Stimulated activated CD8-positive, alpha-beta memory T cell treated with anti-CD3 and anti-CD28 coated beads, Interleukin-2, amount 100 ng/mL, for 48 hours (primary cell): ENCODE measurements at regions not wholly inside any gene's neighbourhood (a gene's known extent, or its start where the extent isn't known, plus 50 kb on each side); places are given as distances from the start of the nearest gene placed in this dataset.

ENCODE experiments used
- DNase-seq, 2 donors: peaks; one replicate each; pipeline ENCODE4 v3.0.0-alpha.2; 2020; ENCODE audit warnings: low read depth in 2 of 2

DNA sequence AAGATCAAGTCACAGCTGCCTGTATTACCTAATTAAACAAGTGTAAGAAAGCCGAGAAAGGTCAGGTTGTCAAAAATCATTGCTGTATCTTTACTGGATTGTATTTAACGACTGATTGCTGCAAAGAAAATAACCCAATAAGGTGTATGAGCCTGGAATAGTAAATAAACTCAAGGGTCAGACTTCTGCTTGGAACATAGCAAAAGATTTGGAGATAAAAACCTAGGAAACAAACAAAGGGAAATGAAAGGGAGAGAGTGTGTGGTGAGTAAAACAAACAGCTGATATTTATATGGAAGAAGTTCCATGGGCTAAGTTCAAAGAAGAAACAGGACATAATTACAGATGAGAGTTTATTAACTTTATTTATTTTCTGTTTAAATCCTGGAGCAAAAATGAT lies 354.0 kb downstream of the TLR4 start:
- no peak for DNase-seq

- no peak for DNase-seq
These were observed 355.5 kb downstream of the TLR4 start for GRCh38 chr9:118059484-118060278.

DNA sequence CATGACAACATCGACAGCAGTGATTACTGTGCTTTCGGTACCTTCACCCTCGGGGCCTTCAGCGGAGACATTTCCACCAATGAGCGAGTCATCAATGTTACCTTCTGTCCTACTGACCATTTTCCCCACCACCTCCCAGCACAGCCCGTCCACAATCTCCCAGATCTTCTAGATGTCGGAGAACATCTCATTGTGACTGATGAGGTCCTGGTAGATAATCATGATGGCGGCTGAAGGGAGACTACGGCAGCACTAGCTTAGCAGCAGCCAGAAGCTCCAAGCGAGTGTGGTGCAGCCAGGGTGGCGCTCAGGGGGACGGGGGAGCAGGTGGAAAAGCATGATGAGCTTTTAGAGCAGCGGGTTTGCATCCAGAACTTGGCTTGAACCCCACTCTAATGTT lies 379.0 kb downstream of the TLR4 start:
- no peak for DNase-seq

DNA sequence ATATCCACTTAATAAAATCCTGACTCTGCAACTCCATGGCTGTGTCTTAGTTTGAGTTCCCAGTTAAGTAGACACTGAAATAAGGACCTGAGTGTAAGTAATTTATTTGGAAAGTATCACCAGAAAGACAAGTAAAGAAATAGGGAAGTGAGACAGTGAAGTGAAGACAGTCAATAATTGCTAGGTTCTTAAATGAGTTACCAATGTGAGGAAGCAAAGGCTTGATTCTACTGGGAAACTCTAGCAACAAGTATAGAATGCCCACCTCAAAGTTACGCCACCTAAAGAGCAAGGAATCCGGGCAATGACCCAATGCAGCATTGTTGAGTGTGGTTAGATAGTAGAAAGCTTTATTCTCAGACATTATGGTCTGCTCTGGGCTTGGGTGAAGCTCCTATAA lies 383.9 kb downstream of the TLR4 start:
- DNase-seq = no peak

DNA sequence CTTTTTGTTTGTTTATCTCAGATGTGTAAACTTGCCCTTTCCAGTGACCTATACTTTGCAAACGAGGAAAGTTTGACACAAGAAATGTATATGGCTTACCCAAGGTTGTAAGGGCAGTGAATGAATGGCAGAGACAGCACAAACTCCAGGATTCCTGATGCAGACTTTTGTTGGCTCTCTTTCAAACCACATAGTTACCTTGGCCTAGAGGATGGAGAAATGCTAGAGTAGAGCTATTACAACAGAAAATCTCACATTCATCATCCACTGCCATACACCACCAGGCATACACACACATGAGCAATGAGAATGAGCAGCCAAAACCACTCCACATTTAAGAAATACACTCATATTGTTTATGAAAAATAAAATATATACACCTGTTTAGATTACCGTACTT lies 387.0 kb downstream of the TLR4 start:
- no peak for DNase-seq

DNA sequence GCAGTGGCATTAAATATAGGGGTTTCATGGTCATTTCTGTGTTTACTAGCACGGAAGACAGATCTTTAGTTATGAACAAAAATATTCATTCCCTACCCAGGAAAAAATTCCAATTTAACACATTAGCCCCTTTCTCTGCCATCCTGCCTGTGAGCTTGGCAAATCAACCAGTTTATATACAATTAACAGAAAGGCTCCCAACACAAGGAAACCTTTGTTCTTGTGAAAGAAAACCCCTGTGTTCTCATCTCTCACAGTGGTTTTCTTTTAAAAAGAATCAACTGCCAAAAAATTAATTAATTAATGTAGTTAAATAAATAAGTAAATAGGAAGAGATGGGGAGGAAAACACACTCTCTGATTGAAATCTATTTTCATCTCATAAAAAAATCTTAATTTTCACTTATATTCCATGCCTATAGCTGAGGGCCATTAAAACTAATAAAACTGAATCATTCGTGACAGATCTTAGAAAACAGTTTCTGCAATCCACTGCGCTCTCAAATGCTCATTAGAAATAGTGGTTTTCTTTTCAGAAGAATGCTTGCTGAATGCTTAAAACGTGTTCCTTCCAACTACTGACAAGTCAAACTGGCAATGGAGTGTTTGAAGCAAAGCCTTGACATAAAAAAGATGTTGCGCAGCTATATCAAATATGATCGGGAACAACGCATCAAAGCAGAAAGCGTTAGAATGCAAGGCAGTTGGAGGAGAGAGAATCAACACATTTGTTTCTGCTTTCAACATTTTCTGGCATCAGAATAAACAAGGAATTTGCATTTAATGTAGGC lies 387.7 kb downstream of the TLR4 start:
- no peak for DNase-seq

GRCh38 chr9:118094387-118094786 lies 390.2 kb downstream of the TLR4 start:
- no peak for DNase-seq

DNA sequence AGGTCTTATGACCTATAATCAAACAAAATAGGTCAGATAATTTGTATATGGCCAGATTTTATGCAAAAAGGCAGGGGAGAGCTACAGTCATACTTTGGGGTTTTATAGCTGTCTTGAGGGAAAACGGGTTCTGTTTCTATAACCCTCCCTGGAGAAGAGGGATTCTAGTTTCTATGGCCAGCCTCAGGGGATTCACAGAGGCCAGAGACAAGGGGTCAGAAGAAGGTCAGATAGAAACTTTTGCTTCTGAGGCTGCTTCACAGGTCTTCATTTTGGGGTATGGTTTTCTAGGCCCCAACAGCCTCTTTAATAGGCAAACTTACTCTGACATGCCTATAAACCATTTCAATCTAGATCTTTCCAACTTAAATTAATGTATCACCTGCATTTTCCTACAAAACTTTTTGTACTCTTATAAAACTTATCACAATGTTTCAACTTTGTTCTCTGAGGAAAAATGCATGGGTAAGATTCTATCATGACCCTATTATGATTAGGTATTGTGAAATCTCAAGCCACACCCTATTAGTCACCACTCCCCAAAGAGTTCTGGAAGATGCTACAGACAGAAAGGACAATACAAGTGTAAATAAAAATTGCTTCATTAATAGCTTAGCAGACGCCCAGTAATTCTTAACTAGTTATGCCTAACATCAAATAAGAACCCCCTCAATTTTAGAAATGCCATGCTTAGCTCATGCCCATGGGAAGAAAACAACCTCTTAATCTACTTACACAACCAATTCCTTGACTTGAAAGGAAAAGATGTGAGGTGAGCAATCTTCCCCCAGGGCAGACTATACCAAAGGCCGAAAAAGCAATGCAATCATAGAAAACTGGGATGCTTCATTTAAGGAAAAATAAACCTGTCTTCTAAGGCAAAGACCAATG lies 396.6 kb downstream of the TLR4 start:
- no peak for DNase-seq

- no peak for DNase-seq
These were observed 400.2 kb downstream of the TLR4 start for GRCh38 chr9:118104363-118104762.

DNA sequence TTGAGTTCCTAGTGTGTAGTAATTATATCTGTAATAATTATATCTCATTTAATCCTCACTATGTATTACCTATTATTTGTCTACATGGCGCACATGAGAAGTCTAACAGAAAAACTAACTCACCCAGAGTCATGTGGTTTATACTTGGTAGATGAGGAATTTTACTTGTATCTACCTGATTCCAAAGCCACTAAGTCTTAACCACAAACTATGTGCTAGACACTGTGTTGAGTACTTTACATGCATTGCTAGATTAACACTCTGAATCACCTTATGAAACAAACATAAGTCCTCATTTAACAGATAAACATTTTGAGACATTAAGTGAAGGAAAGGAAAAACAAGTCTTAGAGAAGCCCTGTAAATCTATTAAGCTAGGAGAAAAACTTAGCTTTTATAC lies 404.8 kb downstream of the TLR4 start:
- no peak for DNase-seq

DNA sequence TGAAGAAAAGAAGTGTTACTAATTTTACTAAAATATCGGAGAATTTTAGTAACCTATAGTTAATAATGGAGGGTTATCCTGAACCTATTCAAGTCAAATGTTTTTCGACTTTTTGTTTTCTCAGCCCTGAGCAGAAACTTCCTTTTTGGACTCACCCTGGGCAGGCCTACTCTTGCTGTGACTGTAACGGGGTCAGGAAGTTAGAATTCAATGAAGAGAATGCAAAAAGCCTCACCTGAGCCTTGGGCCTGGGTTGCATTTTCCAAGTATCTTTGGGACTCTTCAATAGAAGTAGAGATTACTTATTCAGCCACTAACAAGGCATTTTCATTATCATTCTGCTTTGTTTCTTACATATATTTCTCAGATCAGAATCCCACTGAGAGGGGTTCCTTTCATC lies 405.3 kb downstream of the TLR4 start:
- DNase-seq = no peak

DNA sequence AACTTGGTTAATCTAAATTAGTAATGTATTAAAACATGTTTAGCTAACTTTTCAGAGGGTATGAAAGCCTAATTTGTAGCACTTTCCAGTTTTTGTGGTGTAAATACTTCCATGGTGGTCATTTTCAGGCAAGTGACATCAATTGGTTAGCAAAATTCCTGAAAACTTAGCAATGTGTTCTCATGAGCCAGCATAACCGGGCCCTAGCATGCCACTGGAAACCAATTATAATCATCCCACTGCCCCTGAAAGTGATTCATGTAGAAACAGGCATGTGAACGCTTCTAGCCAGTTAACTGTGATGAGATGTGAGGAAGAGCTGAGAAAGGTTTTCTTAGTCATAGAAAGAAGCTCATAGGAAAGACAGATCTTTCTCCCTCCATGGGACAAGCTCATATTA lies 417.2 kb downstream of the TLR4 start:
- no peak for DNase-seq

GRCh38 chr9:118128313-118128712 lies 424.1 kb downstream of the TLR4 start:
- DNase-seq = no peak

GRCh38 chr9:118129541-118129940 lies 425.3 kb downstream of the TLR4 start:
- DNase-seq = no peak

GRCh38 chr9:118148990-118149389 lies 444.8 kb downstream of the TLR4 start:
- DNase-seq = no peak

DNA sequence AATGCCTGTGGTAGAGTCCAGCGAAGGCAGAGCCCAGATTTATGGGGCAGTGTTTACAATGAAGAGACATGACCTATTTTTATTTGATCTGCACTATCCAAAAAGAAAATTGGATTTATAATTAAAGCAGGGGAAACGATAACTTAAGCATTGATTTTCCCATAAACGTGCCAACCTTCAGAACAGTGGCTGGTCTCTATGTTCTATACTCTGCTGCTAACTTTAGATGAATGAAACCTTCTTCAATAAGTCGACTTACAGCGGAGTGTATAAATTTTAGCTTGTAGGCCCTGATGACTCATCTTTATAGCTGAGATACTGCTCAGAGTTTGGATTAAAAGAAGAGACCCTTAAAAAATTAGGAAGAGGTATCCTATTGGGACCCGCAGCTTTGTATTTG lies 452.6 kb downstream of the TLR4 start:
- no peak for DNase-seq

DNA sequence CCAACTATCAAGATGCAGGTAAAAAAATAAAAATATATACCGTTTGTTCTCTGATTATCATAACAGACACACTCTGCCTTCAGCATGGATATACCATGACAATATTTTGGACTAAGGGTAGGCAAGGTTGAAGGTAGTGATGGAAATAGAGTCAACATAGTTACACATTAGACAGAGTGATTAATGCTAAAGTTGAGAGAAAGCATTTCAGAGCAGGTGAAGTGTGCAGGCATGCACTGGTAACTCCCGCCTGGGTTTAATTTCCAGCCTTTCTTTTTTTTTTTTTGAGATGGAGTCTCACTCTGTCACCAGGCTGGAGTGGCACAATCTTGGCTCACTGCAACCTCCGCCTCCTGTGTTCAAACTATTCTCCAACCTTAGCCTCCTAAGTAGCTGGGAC lies 458.5 kb downstream of the TLR4 start:
- no peak for DNase-seq

- no peak for DNase-seq
These were observed 459.5 kb downstream of the TLR4 start for GRCh38 chr9:118163751-118164150.

DNA sequence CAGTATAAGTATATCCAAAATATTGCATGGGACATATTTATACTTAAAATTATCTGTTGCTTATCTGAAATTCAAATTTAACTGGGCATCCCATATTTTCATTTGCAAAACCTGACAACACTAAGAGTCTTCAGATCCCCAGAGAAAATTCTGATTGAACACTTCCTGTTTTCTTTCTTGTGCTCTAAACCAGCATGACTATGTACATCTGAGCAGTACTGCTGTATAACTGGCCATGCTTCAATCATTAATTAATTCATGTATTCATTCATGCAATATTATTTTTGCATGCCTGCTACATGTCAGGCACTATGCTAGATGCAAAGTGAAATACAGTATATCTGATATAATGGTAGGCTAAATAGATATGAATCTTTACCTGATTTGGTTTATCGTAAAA lies 461.2 kb downstream of the TLR4 start:
- no peak for DNase-seq

- DNase-seq = no peak
These were observed 466.1 kb downstream of the TLR4 start for GRCh38 chr9:118170032-118170955.

GRCh38 chr9:118177241-118177640 lies 473.0 kb downstream of the TLR4 start:
- DNase-seq = no peak
